Colonic mucosa (tissue), 4 donors: ENCODE measurements at regions not wholly inside any gene's neighbourhood (a gene's known extent, or its start where the extent isn't known, plus 50 kb on each side); places are given as distances from the start of the nearest gene placed in this dataset.

Experiments used
- DNase-seq: peaks from one replicate; pipeline ENCODE4 v3.0.0-alpha.2; 2020
- H3K27ac ChIP-seq: fragments of 200-600 bp; one replicate; pipeline ENCODE4 v1.8.0; 2021
- H3K27me3 ChIP-seq: fragments of 200-600 bp; one replicate; pipeline ENCODE4 v1.8.0; 2021
- H3K36me3 ChIP-seq: fragments of 200-600 bp; one replicate; pipeline ENCODE4 v1.8.0; 2021
- H3K4me1 ChIP-seq: fragments of 200-600 bp; one replicate; pipeline ENCODE4 v1.8.0; 2021; ENCODE audit warnings: mild to moderate bottlenecking
- H3K4me3 ChIP-seq: fragments of 200-600 bp; one replicate; pipeline ENCODE4 v1.8.0; 2021
- H3K9ac ChIP-seq, 2 donors: one replicate each; pipeline ENCODE4 v1.7.0; 2013; ENCODE audit warnings: control low read depth in 2 of 2, low read depth in 2 of 2, low read length in 2 of 2
- H3K9me3 ChIP-seq: fragments of 200-600 bp; one replicate; pipeline ENCODE4 v1.8.0; 2021
- CTCF ChIP-seq: fragments of 200-600 bp; IDR thresholded peaks from one replicate; pipeline ENCODE4 v1.8.0; 2022; ENCODE audit warnings: antibody characterized with exemption, mild to moderate bottlenecking
- intact Hi-C: fragments of 100-400 bp; cut with DNase I; formaldehyde crosslinking; loops from one replicate; pipeline ENCODE4 v1.14.1; 2022
- donor health status: healthy.
- donor health status: DM: no; HTN: no; CAD: no.
- donor health status: DM: no; HTN: no; CAD: no.

- TF ChIP-seq CTCF, result no peak
- Histone ChIP-seq H3K9ac (no peak overlapping the region), H3K4me1 (no peaks in the 10 kb centered on the region), H3K27ac (no peak overlapping the region), H3K27me3 (no peaks in the 10 kb centered on the region), H3K9me3 (no peaks in the 10 kb centered on the region), H3K36me3 (no peaks in the 10 kb centered on the region), H3K4me3 (no peak overlapping the region)
- no peak for DNase-seq
- intact Hi-C loops, result no loop called here
Observed at GRCh38 chr20:48286601-48287000, 501.3 kb upstream of the SULF2 start.

- no peak for TF ChIP-seq CTCF
- no peaks in the 10 kb centered on the region for H3K4me1 ChIP-seq
- no peaks in the 10 kb centered on the region for H3K27me3 ChIP-seq
- DNase-seq, result no peak
- H3K4me3 ChIP-seq, result no peak overlapping the region
- no peaks in the 10 kb centered on the region for H3K9me3 ChIP-seq
- H3K27ac ChIP-seq, result no peak overlapping the region
- no peak overlapping the region for H3K9ac ChIP-seq
- no peaks in the 10 kb centered on the region for H3K36me3 ChIP-seq
- intact Hi-C loops, result no loop called here
Observed at GRCh38 chr20:48285656-48286055, 500.4 kb upstream of the SULF2 start.

- no peaks in the 10 kb centered on the region for H3K4me1 ChIP-seq
- intact Hi-C loops, result no loop called here
- no peak overlapping the region for H3K9ac ChIP-seq
- no peaks in the 10 kb centered on the region for H3K9me3 ChIP-seq
- TF ChIP-seq CTCF, result no peak
- no peaks in the 10 kb centered on the region for H3K27me3 ChIP-seq
- no peak overlapping the region for H3K27ac ChIP-seq
- no peaks in the 10 kb centered on the region for H3K36me3 ChIP-seq
- DNase-seq, result no peak
- no peak overlapping the region for H3K4me3 ChIP-seq
Observed at GRCh38 chr20:48284837-48285236, 499.6 kb upstream of the SULF2 start.

GRCh38 chr20:48284315-48284714, 499.0 kb upstream of the SULF2 start:
- no peak overlapping the region for H3K9ac ChIP-seq

GRCh38 chr20:48283470-48284110, 498.3 kb upstream of the SULF2 start:
- no peaks in the 10 kb centered on the region for H3K27me3 ChIP-seq
- no peaks in the 10 kb centered on the region for H3K4me1 ChIP-seq
- no peak overlapping the region for H3K4me3 ChIP-seq
- peak; percentile 44 for DNase-seq
- no peak for TF ChIP-seq CTCF
- no peak overlapping the region for H3K9ac ChIP-seq
- no peaks in the 10 kb centered on the region for H3K36me3 ChIP-seq
- H3K9me3 ChIP-seq, result no peaks in the 10 kb centered on the region
- intact Hi-C loops, result no loop called here
- H3K27ac ChIP-seq, result no peak overlapping the region

More at GRCh38 chr20:48284315-48284714, 499.0 kb upstream of the SULF2 start:
- Histone ChIP-seq H3K27me3 (no peaks in the 10 kb centered on the region), H3K9me3 (no peaks in the 10 kb centered on the region), H3K4me1 (no peaks in the 10 kb centered on the region), H3K36me3 (no peaks in the 10 kb centered on the region), H3K27ac (no peak overlapping the region), H3K4me3 (no peak overlapping the region)
- TF ChIP-seq CTCF, result no peak
- DNase-seq, result no peak
- intact Hi-C loops, result no loop called here
